ENCODE measurements at regions not wholly inside any gene's neighbourhood (a gene's known extent, or its start where the extent isn't known, plus 50 kb on each side); places are given as distances from the start of the nearest gene placed in this dataset.

DNA sequence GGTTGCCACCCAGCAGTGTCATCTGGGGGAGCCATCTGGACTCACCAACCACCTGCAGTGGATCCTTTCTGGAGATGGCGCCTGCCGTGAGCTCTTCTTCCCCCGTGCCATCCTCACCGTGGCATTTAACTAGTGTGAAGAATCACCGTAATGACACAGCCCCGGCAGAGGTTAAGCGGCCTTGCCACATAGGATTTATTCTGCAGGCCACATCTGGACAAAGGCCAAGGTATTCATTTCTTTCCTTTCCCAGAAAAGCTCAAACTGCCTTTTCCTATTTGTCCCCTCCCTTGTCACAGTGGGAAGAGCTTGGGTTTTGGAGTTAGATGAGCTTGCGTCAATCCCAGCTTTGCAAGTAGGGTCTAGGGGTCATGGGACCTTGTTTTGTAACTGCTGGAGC, 88.4 kb downstream of the PXDC1 start:
- TF ChIP-seq, protein P1, sequence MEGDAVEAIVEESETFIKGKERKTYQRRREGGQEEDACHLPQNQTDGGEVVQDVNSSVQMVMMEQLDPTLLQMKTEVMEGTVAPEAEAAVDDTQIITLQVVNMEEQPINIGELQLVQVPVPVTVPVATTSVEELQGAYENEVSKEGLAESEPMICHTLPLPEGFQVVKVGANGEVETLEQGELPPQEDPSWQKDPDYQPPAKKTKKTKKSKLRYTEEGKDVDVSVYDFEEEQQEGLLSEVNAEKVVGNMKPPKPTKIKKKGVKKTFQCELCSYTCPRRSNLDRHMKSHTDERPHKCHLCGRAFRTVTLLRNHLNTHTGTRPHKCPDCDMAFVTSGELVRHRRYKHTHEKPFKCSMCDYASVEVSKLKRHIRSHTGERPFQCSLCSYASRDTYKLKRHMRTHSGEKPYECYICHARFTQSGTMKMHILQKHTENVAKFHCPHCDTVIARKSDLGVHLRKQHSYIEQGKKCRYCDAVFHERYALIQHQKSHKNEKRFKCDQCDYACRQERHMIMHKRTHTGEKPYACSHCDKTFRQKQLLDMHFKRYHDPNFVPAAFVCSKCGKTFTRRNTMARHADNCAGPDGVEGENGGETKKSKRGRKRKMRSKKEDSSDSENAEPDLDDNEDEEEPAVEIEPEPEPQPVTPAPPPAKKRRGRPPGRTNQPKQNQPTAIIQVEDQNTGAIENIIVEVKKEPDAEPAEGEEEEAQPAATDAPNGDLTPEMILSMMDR (conservative IDR thresholded peaks at IDR 0.05; ENCODE audit: low read depth in 2 of 2): no peak
- TF ChIP-seq, protein P2, sequence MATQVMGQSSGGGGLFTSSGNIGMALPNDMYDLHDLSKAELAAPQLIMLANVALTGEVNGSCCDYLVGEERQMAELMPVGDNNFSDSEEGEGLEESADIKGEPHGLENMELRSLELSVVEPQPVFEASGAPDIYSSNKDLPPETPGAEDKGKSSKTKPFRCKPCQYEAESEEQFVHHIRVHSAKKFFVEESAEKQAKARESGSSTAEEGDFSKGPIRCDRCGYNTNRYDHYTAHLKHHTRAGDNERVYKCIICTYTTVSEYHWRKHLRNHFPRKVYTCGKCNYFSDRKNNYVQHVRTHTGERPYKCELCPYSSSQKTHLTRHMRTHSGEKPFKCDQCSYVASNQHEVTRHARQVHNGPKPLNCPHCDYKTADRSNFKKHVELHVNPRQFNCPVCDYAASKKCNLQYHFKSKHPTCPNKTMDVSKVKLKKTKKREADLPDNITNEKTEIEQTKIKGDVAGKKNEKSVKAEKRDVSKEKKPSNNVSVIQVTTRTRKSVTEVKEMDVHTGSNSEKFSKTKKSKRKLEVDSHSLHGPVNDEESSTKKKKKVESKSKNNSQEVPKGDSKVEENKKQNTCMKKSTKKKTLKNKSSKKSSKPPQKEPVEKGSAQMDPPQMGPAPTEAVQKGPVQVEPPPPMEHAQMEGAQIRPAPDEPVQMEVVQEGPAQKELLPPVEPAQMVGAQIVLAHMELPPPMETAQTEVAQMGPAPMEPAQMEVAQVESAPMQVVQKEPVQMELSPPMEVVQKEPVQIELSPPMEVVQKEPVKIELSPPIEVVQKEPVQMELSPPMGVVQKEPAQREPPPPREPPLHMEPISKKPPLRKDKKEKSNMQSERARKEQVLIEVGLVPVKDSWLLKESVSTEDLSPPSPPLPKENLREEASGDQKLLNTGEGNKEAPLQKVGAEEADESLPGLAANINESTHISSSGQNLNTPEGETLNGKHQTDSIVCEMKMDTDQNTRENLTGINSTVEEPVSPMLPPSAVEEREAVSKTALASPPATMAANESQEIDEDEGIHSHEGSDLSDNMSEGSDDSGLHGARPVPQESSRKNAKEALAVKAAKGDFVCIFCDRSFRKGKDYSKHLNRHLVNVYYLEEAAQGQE (IDR thresholded peaks at IDR 0.05; ENCODE audit: unreplicated experiment): no peak
- TF ChIP-seq EZH2 (IDR thresholded peaks at IDR 0.05; ENCODE audit: low read depth, unreplicated experiment) (no peak), CREB1 (CRISPR knock-in tag; IDR thresholded peaks at IDR 0.05; ENCODE audit: low read depth) (no peak)
- TF ChIP-seq, protein P3, sequence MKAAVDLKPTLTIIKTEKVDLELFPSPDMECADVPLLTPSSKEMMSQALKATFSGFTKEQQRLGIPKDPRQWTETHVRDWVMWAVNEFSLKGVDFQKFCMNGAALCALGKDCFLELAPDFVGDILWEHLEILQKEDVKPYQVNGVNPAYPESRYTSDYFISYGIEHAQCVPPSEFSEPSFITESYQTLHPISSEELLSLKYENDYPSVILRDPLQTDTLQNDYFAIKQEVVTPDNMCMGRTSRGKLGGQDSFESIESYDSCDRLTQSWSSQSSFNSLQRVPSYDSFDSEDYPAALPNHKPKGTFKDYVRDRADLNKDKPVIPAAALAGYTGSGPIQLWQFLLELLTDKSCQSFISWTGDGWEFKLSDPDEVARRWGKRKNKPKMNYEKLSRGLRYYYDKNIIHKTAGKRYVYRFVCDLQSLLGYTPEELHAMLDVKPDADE (IDR thresholded peaks at IDR 0.05): no peak
